ENCODE measurements at regions not wholly inside any gene's neighbourhood (a gene's known extent, or its start where the extent isn't known, plus 50 kb on each side); places are given as distances from the start of the nearest gene placed in this dataset.

- ATAC-seq (no peak), DNase-seq (no peak)
- no peaks in the 10 kb centered on the region for H3K27me3 ChIP-seq (ENCODE audit: control insufficient read depth in 2 of 2, insufficient read depth in 2 of 2, low read length in 2 of 2)
- ChIA-PET CTCF (no interaction called here), POLR2A (no interaction called here)
- Mint-ChIP-seq H3K27ac (no peak overlapping the region), H3K27me3 (peaks cover 0 to 46% (median 35%) of the 10 kb centered on the region in 5 donors), H3K36me3 (peaks cover 0 to 20% (median 0%) of the 10 kb centered on the region in 5 donors), H3K4me3 (no peak overlapping the region), H3K4me1 (no peaks in the 10 kb centered on the region), H3K9me3 (peaks cover 0 to 27% (median 9%) of the 10 kb centered on the region in 11 donors)
- no peaks in the 10 kb centered on the region for H3K36me3 ChIP-seq (ENCODE audit: control insufficient read depth in 2 of 3, insufficient read depth in 3 of 3, low read length in 3 of 3)
- intact Hi-C loops (cut with micrococcal nuclease), result no loop called here
- no peaks in the 10 kb centered on the region for H3K4me1 ChIP-seq (ENCODE audit: control insufficient read depth in 2 of 2, insufficient read depth in 2 of 2, low read length in 2 of 2)
- H3K9me3 ChIP-seq (ENCODE audit: control insufficient read depth in 2 of 3, low read length in 3 of 3), result no peaks in the 10 kb centered on the region
- H3K4me3 ChIP-seq (ENCODE audit: low read length), result no peak overlapping the region
- no peak overlapping the region for H3K27ac ChIP-seq (ENCODE audit: low read depth, low read length)
Measured at GRCh38 chr10:111458256-111458655, 381.4 kb downstream of the ADRA2A start.

- H3K9me3 ChIP-seq (ENCODE audit: control insufficient read depth in 2 of 3, low read length in 3 of 3), result no peaks in the 10 kb centered on the region
- no peak overlapping the region for H3K27ac Mint-ChIP-seq
- ATAC-seq (no peak), DNase-seq (no peak)
- H3K36me3 ChIP-seq (ENCODE audit: control insufficient read depth in 2 of 3, insufficient read depth in 3 of 3, low read length in 3 of 3), result no peaks in the 10 kb centered on the region
- H3K4me3 Mint-ChIP-seq, result no peak overlapping the region
- H3K36me3 Mint-ChIP-seq, result peaks cover 0 to 18% (median 0%) of the 10 kb centered on the region in 5 donors
- ChIA-PET POLR2A (no interaction called here), CTCF (no interaction called here)
- H3K4me1 ChIP-seq (ENCODE audit: control insufficient read depth in 2 of 2, insufficient read depth in 2 of 2, low read length in 2 of 2), result no peaks in the 10 kb centered on the region
- H3K4me1 Mint-ChIP-seq, result no peaks in the 10 kb centered on the region
- intact Hi-C loops (cut with micrococcal nuclease), result no loop called here
- H3K9me3 Mint-ChIP-seq, result peaks cover 0 to 30% (median 9%) of the 10 kb centered on the region in 11 donors
- no peaks in the 10 kb centered on the region for H3K27me3 ChIP-seq (ENCODE audit: control insufficient read depth in 2 of 2, insufficient read depth in 2 of 2, low read length in 2 of 2)
- H3K27ac ChIP-seq (ENCODE audit: low read depth, low read length), result no peak overlapping the region
- peaks cover 0 to 43% (median 37%) of the 10 kb centered on the region in 5 donors for H3K27me3 Mint-ChIP-seq
- no peak overlapping the region for H3K4me3 ChIP-seq (ENCODE audit: low read length)
Measured at GRCh38 chr10:111459967-111460366, 383.1 kb downstream of the ADRA2A start.

DNA sequence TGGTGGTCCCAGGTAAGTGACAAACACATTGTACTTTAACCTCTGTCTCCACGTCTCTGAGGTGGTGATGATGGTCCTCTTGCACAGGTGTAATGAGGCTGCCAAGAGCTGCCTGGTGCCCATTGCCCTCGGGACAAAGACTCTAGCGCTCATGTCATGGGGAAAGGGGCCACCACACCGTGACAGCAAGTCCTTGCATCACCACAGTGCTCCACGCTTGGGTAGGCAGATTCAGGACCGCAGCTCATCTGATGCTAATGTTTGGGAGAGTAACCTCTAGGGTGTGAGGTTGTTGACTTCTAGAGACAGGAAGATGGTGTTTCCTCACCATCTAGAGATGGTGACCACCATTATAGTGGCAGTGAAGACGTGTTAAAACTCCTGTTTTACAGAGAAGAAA, 395.6 kb downstream of the ADRA2A start:
- Histone ChIP-seq H3K4me1 (ENCODE audit: control insufficient read depth in 2 of 2, insufficient read depth in 2 of 2, low read length in 2 of 2) (no peaks in the 10 kb centered on the region), H3K4me3 (ENCODE audit: low read length) (no peak overlapping the region), H3K27me3 (ENCODE audit: control insufficient read depth in 2 of 2, insufficient read depth in 2 of 2, low read length in 2 of 2) (no peaks in the 10 kb centered on the region), H3K27ac (ENCODE audit: low read depth, low read length) (no peak overlapping the region), H3K36me3 (ENCODE audit: control insufficient read depth in 2 of 3, insufficient read depth in 3 of 3, low read length in 3 of 3) (no peaks in the 10 kb centered on the region), H3K9me3 (ENCODE audit: control insufficient read depth in 2 of 3, low read length in 3 of 3) (no peaks in the 10 kb centered on the region)
- intact Hi-C loops (cut with micrococcal nuclease), result no loop called here
- Mint-ChIP-seq H3K9me3 (peaks cover 0 to 4% (median 0%) of the 10 kb centered on the region in 11 donors), H3K4me3 (no peak overlapping the region), H3K4me1 (no peaks in the 10 kb centered on the region), H3K27ac (no peak overlapping the region), H3K36me3 (no peaks in the 10 kb centered on the region), H3K27me3 (peaks cover 0 to 23% (median 11%) of the 10 kb centered on the region in 5 donors)
- CTCF ChIA-PET, result no interaction called here
- POLR2A ChIA-PET, result no interaction called here
- DNase-seq (no peak), ATAC-seq (no peak)

DNA sequence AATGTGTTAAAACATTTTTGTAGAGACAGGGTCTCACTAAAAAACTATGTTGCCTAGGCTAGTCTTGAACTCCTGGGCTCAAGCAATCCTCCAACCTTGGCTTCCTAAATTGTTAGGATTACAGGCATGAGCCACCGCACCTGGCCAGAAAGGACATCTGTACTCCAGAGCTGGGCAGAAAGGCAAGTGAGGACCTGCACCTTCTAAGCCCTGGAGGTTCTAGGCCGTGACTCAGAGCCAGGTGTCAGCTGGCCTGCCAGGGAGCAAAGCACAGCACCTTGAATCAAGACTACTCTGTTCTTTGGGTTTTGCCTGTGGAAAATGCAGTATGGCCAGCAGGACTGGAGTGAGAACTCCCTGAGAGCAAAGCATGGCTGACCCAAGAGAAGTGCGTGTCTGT, 396.5 kb downstream of the ADRA2A start:
- ChIA-PET POLR2A (no interaction called here), CTCF (no interaction called here)
- H3K4me1 Mint-ChIP-seq, result no peaks in the 10 kb centered on the region
- intact Hi-C loops (cut with micrococcal nuclease), result no loop called here
- H3K4me3 Mint-ChIP-seq, result no peak overlapping the region
- peaks cover 0 to 17% (median 6%) of the 10 kb centered on the region in 5 donors for H3K27me3 Mint-ChIP-seq
- peaks cover 0 to 4% (median 0%) of the 10 kb centered on the region in 11 donors for H3K9me3 Mint-ChIP-seq
- H3K4me1 ChIP-seq (ENCODE audit: control insufficient read depth in 2 of 2, insufficient read depth in 2 of 2, low read length in 2 of 2), result no peaks in the 10 kb centered on the region
- H3K4me3 ChIP-seq (ENCODE audit: low read length), result no peak overlapping the region
- no peaks in the 10 kb centered on the region for H3K36me3 ChIP-seq (ENCODE audit: control insufficient read depth in 2 of 3, insufficient read depth in 3 of 3, low read length in 3 of 3)
- H3K27ac ChIP-seq (ENCODE audit: low read depth, low read length), result no peak overlapping the region
- no peaks in the 10 kb centered on the region for H3K36me3 Mint-ChIP-seq
- no peak overlapping the region for H3K27ac Mint-ChIP-seq
- ATAC-seq (no peak), DNase-seq (no peak)
- H3K27me3 ChIP-seq (ENCODE audit: control insufficient read depth in 2 of 2, insufficient read depth in 2 of 2, low read length in 2 of 2), result no peaks in the 10 kb centered on the region
- H3K9me3 ChIP-seq (ENCODE audit: control insufficient read depth in 2 of 3, low read length in 3 of 3), result no peaks in the 10 kb centered on the region

- no peaks in the 10 kb centered on the region for H3K9me3 ChIP-seq (ENCODE audit: control insufficient read depth in 2 of 3, low read length in 3 of 3)
- no peak overlapping the region for H3K27ac ChIP-seq (ENCODE audit: low read depth, low read length)
- POLR2A ChIA-PET, result no interaction called here
- peaks cover 0 to 18% (median 5%) of the 10 kb centered on the region in 5 donors for H3K27me3 Mint-ChIP-seq
- no peak overlapping the region for H3K4me3 Mint-ChIP-seq
- CTCF ChIA-PET, result no interaction called here
- H3K27me3 ChIP-seq (ENCODE audit: control insufficient read depth in 2 of 2, insufficient read depth in 2 of 2, low read length in 2 of 2), result peaks cover 0 to 4% of the 10 kb centered on the region in 2 donors
- DNase-seq, result no peak
- no peaks in the 10 kb centered on the region for H3K4me1 ChIP-seq (ENCODE audit: control insufficient read depth in 2 of 2, insufficient read depth in 2 of 2, low read length in 2 of 2)
- H3K4me1 Mint-ChIP-seq, result no peaks in the 10 kb centered on the region
- H3K27ac Mint-ChIP-seq, result no peak overlapping the region
- no peaks in the 10 kb centered on the region for H3K36me3 Mint-ChIP-seq
- H3K4me3 ChIP-seq (ENCODE audit: low read length), result no peak overlapping the region
- H3K9me3 Mint-ChIP-seq, result no peaks in the 10 kb centered on the region
- intact Hi-C loops (cut with micrococcal nuclease), result no loop called here
- no peak for ATAC-seq
- H3K36me3 ChIP-seq (ENCODE audit: control insufficient read depth in 2 of 3, insufficient read depth in 3 of 3, low read length in 3 of 3), result no peaks in the 10 kb centered on the region
Measured at GRCh38 chr10:111474786-111475185, 398.0 kb downstream of the ADRA2A start.

GRCh38 chr10:111475720-111476119, 398.9 kb downstream of the ADRA2A start:
- H3K9me3 Mint-ChIP-seq, result no peaks in the 10 kb centered on the region
- ChIA-PET POLR2A (no interaction called here), CTCF (no interaction called here)
- no peak overlapping the region for H3K4me3 ChIP-seq (ENCODE audit: low read length)
- ATAC-seq, result no peak
- intact Hi-C loops (cut with micrococcal nuclease), result no loop called here
- H3K4me1 ChIP-seq (ENCODE audit: control insufficient read depth in 2 of 2, insufficient read depth in 2 of 2, low read length in 2 of 2), result no peaks in the 10 kb centered on the region
- H3K27ac ChIP-seq (ENCODE audit: low read depth, low read length), result no peak overlapping the region
- H3K27ac Mint-ChIP-seq, result no peak overlapping the region
- H3K4me1 Mint-ChIP-seq, result no peaks in the 10 kb centered on the region
- peaks cover 0 to 4% of the 10 kb centered on the region in 2 donors for H3K27me3 ChIP-seq (ENCODE audit: control insufficient read depth in 2 of 2, insufficient read depth in 2 of 2, low read length in 2 of 2)
- no peaks in the 10 kb centered on the region for H3K36me3 ChIP-seq (ENCODE audit: control insufficient read depth in 2 of 3, insufficient read depth in 3 of 3, low read length in 3 of 3)
- no peak for DNase-seq
- no peaks in the 10 kb centered on the region for H3K9me3 ChIP-seq (ENCODE audit: control insufficient read depth in 2 of 3, low read length in 3 of 3)
- H3K27me3 Mint-ChIP-seq, result peaks cover 0 to 22% (median 0%) of the 10 kb centered on the region in 5 donors
- no peaks in the 10 kb centered on the region for H3K36me3 Mint-ChIP-seq
- no peak overlapping the region for H3K4me3 Mint-ChIP-seq

DNA sequence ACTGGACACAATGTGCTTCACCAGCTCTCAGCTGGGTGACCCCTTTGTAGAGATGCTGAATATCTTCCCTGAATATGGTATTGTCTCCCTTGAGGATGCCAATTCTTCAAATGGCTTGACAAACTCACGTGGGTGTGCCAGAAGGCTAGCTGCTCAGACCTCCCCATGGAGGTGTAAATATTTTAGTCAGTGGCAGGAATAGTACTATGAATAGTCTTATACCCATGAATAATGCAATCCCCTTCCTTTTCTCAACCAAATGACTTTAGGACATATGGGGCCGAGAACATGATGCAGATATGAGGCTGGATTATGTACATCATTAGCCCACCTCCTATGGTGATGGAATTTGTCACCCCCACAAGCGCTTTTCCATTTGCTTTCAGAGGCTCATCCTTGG, 401.8 kb downstream of the ADRA2A start:
- Histone ChIP-seq H3K4me3 (ENCODE audit: low read length) (no peak overlapping the region), H3K27me3 (ENCODE audit: control insufficient read depth in 2 of 2, insufficient read depth in 2 of 2, low read length in 2 of 2) (peaks cover 0 to 4% of the 10 kb centered on the region in 2 donors), H3K4me1 (ENCODE audit: control insufficient read depth in 2 of 2, insufficient read depth in 2 of 2, low read length in 2 of 2) (no peaks in the 10 kb centered on the region), H3K36me3 (ENCODE audit: control insufficient read depth in 2 of 3, insufficient read depth in 3 of 3, low read length in 3 of 3) (no peaks in the 10 kb centered on the region), H3K9me3 (ENCODE audit: control insufficient read depth in 2 of 3, low read length in 3 of 3) (no peaks in the 10 kb centered on the region), H3K27ac (ENCODE audit: low read depth, low read length) (no peak overlapping the region)
- DNase-seq (no peak), ATAC-seq (no peak)
- no peaks in the 10 kb centered on the region for H3K4me1 Mint-ChIP-seq
- peaks cover 0 to 11% (median 0%) of the 10 kb centered on the region in 5 donors for H3K27me3 Mint-ChIP-seq
- no peaks in the 10 kb centered on the region for H3K36me3 Mint-ChIP-seq
- no peaks in the 10 kb centered on the region for H3K9me3 Mint-ChIP-seq
- intact Hi-C loops (cut with micrococcal nuclease), result no loop called here
- ChIA-PET POLR2A (no interaction called here), CTCF (no interaction called here)
- no peak overlapping the region for H3K27ac Mint-ChIP-seq
- H3K4me3 Mint-ChIP-seq, result no peak overlapping the region

Measured in naive thymus-derived CD4-positive, alpha-beta T cell (primary cell).